ENCODE measurements at regions not wholly inside any gene's neighbourhood (a gene's known extent, or its start where the extent isn't known, plus 50 kb on each side); places are given as distances from the start of the nearest gene placed in this dataset.

DNA sequence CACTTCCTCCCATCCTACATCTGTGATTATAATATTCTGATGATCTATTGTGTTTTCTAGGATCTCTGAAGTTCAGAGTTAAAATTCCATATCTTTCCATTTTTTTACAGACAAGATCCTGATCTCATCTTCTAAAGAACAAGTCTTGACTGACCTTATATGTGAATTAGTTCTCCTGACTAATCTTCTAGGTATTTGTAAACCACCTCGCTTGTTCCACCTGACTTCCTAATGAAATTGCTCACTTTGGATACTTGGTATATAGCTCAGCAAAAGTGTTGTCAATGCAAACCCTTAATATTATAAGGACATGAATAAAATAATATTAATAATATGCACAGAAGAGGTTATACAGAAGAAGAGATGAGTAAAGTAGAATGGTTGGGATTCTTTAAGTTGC lies 68.2 kb upstream of the NR4A3 start:
- peaks cover 18% of the 10 kb centered on the region for H3K27me3 Mint-ChIP-seq (ENCODE audit: unreplicated experiment)
- H3K27ac Mint-ChIP-seq (ENCODE audit: unreplicated experiment): no peak overlapping the region
- CTCF ChIA-PET: no interaction called here
- intact Hi-C loops (cut with micrococcal nuclease; ENCODE audit: unreplicated experiment): no loop called here
- H3K36me3 Mint-ChIP-seq (ENCODE audit: insufficient read depth, unreplicated experiment): no peaks in the 10 kb centered on the region
- H3K4me1 Mint-ChIP-seq (ENCODE audit: low read depth, unreplicated experiment): no peaks in the 10 kb centered on the region
- BruUV-seq (replicated peaks): no TSS peak
- TF ChIP-seq, protein P1, sequence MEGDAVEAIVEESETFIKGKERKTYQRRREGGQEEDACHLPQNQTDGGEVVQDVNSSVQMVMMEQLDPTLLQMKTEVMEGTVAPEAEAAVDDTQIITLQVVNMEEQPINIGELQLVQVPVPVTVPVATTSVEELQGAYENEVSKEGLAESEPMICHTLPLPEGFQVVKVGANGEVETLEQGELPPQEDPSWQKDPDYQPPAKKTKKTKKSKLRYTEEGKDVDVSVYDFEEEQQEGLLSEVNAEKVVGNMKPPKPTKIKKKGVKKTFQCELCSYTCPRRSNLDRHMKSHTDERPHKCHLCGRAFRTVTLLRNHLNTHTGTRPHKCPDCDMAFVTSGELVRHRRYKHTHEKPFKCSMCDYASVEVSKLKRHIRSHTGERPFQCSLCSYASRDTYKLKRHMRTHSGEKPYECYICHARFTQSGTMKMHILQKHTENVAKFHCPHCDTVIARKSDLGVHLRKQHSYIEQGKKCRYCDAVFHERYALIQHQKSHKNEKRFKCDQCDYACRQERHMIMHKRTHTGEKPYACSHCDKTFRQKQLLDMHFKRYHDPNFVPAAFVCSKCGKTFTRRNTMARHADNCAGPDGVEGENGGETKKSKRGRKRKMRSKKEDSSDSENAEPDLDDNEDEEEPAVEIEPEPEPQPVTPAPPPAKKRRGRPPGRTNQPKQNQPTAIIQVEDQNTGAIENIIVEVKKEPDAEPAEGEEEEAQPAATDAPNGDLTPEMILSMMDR (IDR thresholded peaks at IDR 0.05; ENCODE audit: unreplicated experiment): no peak
- no peak overlapping the region for H3K4me3 Mint-ChIP-seq (ENCODE audit: low read depth, unreplicated experiment)
- H3K9me3 Mint-ChIP-seq (ENCODE audit: low read depth, unreplicated experiment): no peaks in the 10 kb centered on the region
- no peak for DNase-seq

DNA sequence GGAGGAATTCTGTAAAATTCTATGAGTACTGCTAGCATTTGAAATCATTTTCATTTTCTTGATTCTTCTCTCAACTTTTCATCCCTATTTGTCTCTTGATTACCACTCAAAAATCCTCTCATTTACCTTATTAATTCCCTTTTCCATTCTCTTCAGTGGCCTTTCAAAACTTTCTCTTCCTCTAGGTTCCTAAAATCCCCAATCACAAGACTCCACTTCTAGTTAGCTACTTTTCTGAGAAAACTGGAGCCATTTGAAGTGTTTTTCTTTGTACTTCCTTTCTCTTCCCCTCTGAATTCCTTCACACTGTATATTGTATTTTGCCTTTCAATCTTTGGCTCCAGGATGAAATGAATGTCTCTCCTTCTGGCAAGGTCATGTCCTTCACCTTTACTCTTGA lies 61.3 kb upstream of the NR4A3 start:
- CTCF ChIA-PET: no interaction called here
- Mint-ChIP-seq H3K4me1 (ENCODE audit: low read depth, unreplicated experiment) (no peaks in the 10 kb centered on the region), H3K27me3 (ENCODE audit: unreplicated experiment) (peaks cover 7% of the 10 kb centered on the region), H3K9me3 (ENCODE audit: low read depth, unreplicated experiment) (no peaks in the 10 kb centered on the region), H3K27ac (ENCODE audit: unreplicated experiment) (no peak overlapping the region), H3K36me3 (ENCODE audit: insufficient read depth, unreplicated experiment) (no peaks in the 10 kb centered on the region), H3K4me3 (ENCODE audit: low read depth, unreplicated experiment) (no peak overlapping the region)
- no peak for DNase-seq
- intact Hi-C loops (cut with micrococcal nuclease; ENCODE audit: unreplicated experiment): no loop called here
- BruUV-seq (replicated peaks): no TSS peak
- TF ChIP-seq, protein P1 (IDR thresholded peaks at IDR 0.05; ENCODE audit: unreplicated experiment): no peak

DNA sequence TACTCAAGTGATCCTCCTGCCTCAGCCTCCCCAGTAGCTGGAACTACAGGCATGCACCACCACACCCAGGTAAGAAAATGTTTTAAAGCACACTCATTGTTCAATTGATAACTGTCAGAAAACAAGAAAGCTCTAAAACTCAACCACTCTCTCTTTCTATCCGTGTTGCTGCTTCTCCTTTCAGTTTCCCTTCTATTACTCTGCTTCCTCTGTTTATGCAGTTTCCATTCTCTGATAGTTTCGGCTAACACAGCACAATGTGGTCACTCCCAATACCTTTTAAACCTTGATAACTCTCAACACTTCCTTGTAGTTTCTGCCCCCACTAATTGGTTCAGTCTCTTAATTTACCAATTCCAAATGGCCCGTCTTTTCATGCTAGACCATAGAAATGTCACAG lies 59.2 kb upstream of the NR4A3 start:
- Mint-ChIP-seq H3K4me3 (ENCODE audit: low read depth, unreplicated experiment) (no peak overlapping the region), H3K27me3 (ENCODE audit: unreplicated experiment) (peaks cover 10% of the 10 kb centered on the region), H3K36me3 (ENCODE audit: insufficient read depth, unreplicated experiment) (no peaks in the 10 kb centered on the region), H3K27ac (ENCODE audit: unreplicated experiment) (no peak overlapping the region), H3K4me1 (ENCODE audit: low read depth, unreplicated experiment) (no peaks in the 10 kb centered on the region), H3K9me3 (ENCODE audit: low read depth, unreplicated experiment) (no peaks in the 10 kb centered on the region)
- BruUV-seq (replicated peaks): no TSS peak
- CTCF ChIA-PET: no interaction called here
- DNase-seq: no peak
- intact Hi-C loops (cut with micrococcal nuclease; ENCODE audit: unreplicated experiment): no loop called here
- TF ChIP-seq, protein P1 (IDR thresholded peaks at IDR 0.05; ENCODE audit: unreplicated experiment): no peak
